Endothelial cell of umbilical vein (primary cell): ENCODE measurements at regions not wholly inside any gene's neighbourhood (a gene's known extent, or its start where the extent isn't known, plus 50 kb on each side); places are given as distances from the start of the nearest gene placed in this dataset.

ENCODE experiments used
- BruUV-seq: library from RNA; stranded (reverse); fragments of 400-500 nt; replicated peaks from 2 replicates; lab custom pipeline; 2021; lab: Mats Ljungman, UMichigan
- CTCF ChIA-PET: fragments of 300-600, 350-600 bp; sonication (Branson Sonifier 250); formaldehyde crosslinking; loops from one replicate; lab custom pipeline; 2021; ENCODE audit warnings: antibody characterized with exemption, inconsistent platforms; lab: Charles Lee
- POLR2A ChIA-PET: fragments of 300-600, 350-600 bp; sonication (Branson Sonifier 250); formaldehyde crosslinking; loops from one replicate; lab custom pipeline; 2021; ENCODE audit warnings: antibody characterized with exemption, inconsistent platforms; lab: Charles Lee
- DNase-seq: peaks from one replicate; pipeline ENCODE4 v3.0.0-alpha.2; 2011; ENCODE audit warnings: low read depth, low spot score
- FAIRE-seq: peaks from 2 replicates; lab custom pipeline; 2011; peaks lifted over from hg19 to GRCh38; lab: Jason Lieb, UNC
- H2AFZ ChIP-seq: 2 replicates; pipeline ENCODE4 v1.6.0; 2012; ENCODE audit warnings: low read depth, low read length, control low read depth, inconsistent platforms
- H3K27ac ChIP-seq: 2 replicates; pipeline ENCODE4 v1.5.1; 2011; ENCODE audit warnings: low read depth, mild to moderate bottlenecking, control low read depth, low read length, moderate library complexity; ENCODE audit not compliant: insufficient read depth
- H3K27me3 ChIP-seq, 2 experiments: 2 replicates each; pipeline versions ENCODE4 v1.6.0 to v1.6.1; 2011; ENCODE audit warnings: low read length in 2 of 2, mixed read lengths in 1 of 2; ENCODE audit not compliant: control insufficient read depth in 2 of 2, insufficient read depth in 2 of 2
- H3K36me3 ChIP-seq, 2 experiments: 2 replicates in 1 of 2; 3 replicates in 1 of 2; pipeline ENCODE4 v1.5.1; 2011; ENCODE audit warnings: low read length in 2 of 2, mild to moderate bottlenecking in 1 of 2, moderate library complexity in 1 of 2; ENCODE audit not compliant: control insufficient read depth in 2 of 2, insufficient read depth in 2 of 2; ENCODE audit errors: extremely low read depth in 1 of 2
- H3K4me1 ChIP-seq: 3 replicates; pipeline ENCODE4 v1.5.1; 2011; ENCODE audit warnings: mild to moderate bottlenecking, low read length; ENCODE audit not compliant: control insufficient read depth, insufficient read depth; ENCODE audit errors: extremely low read depth
- H3K4me2 ChIP-seq: 2 replicates; pipeline ENCODE4 v1.6.1; 2011; ENCODE audit warnings: low read length, control low read depth, mixed read lengths; ENCODE audit not compliant: insufficient read depth
- H3K4me3 ChIP-seq, 3 experiments: fragments of 200-600 bp in 1 of 3; sonication (generic), shearing (Covaris generic) in 1 of 3; replicated peaks in 1 of 3; 2 replicates each; pipeline ENCODE4 v1.5.1; 2011 to 2016; ENCODE audit warnings: control low read depth in 3 of 3, low read length in 3 of 3, mild to moderate bottlenecking in 2 of 3, inconsistent platforms in 1 of 3, low read depth in 1 of 3, moderate library complexity in 1 of 3; ENCODE audit not compliant: insufficient read depth in 1 of 3
- H3K79me2 ChIP-seq: 2 replicates; pipeline ENCODE4 v1.6.0; 2012; ENCODE audit warnings: low read length, inconsistent platforms; ENCODE audit not compliant: control insufficient read depth, insufficient read depth
- H3K9ac ChIP-seq: replicated peaks from 2 replicates; pipeline ENCODE3; 2011; ENCODE audit warnings: low read length, control low read depth; ENCODE audit not compliant: insufficient read depth; ENCODE audit errors: extremely low read depth
- H3K9me1 ChIP-seq: replicated peaks from 3 replicates; pipeline ENCODE4 v1.6.0; 2011; ENCODE audit warnings: mild to moderate bottlenecking, low read length; ENCODE audit not compliant: control insufficient read depth, insufficient read depth; ENCODE audit errors: extremely low read depth
- H3K9me3 ChIP-seq: replicated peaks from 2 replicates; pipeline ENCODE4 v1.5.1; 2012; ENCODE audit warnings: low read length, inconsistent platforms; ENCODE audit not compliant: control insufficient read depth, insufficient read depth
- H4K20me1 ChIP-seq: replicated peaks from 2 replicates; pipeline ENCODE3; 2011; ENCODE audit warnings: mild to moderate bottlenecking, low read length; ENCODE audit not compliant: control insufficient read depth, insufficient read depth; ENCODE audit errors: extremely low read depth
- EZH2 ChIP-seq: IDR thresholded peaks from 2 replicates; pipeline ENCODE4 v1.6.1; 2012; ENCODE audit warnings: borderline replicate concordance, low read depth, mild to moderate bottlenecking, moderate library complexity, low read length, inconsistent platforms; ENCODE audit not compliant: severe bottlenecking
- FOS ChIP-seq: IDR thresholded peaks from 2 replicates; pipeline ENCODE4 v1.6.1; 2011; ENCODE audit warnings: mild to moderate bottlenecking, low read length, moderate library complexity, borderline replicate concordance; ENCODE audit not compliant: insufficient read depth
- GATA2 ChIP-seq: IDR thresholded peaks from 2 replicates; pipeline ENCODE4 v1.7.0; 2011; ENCODE audit warnings: low read depth, mild to moderate bottlenecking, moderate library complexity, mixed read lengths, low read length; ENCODE audit not compliant: insufficient read length, insufficient read depth
- JUN ChIP-seq: IDR thresholded peaks from 2 replicates; pipeline ENCODE4 v1.6.1; 2011; ENCODE audit warnings: borderline replicate concordance, low read depth; ENCODE audit not compliant: insufficient read length, insufficient read depth
- MYC ChIP-seq: IDR thresholded peaks from one replicate; pipeline ENCODE4 v1.6.1; 2011; ENCODE audit warnings: mild to moderate bottlenecking, low read depth, low read length
- POLR2A ChIP-seq: IDR thresholded peaks from 2 replicates; pipeline ENCODE4 v1.6.1; 2012; ENCODE audit warnings: low read depth, mild to moderate bottlenecking, control low read depth, low read length
- POLR2AphosphoS5 ChIP-seq: IDR thresholded peaks from 2 replicates; pipeline ENCODE4 v1.6.1; 2012; ENCODE audit warnings: low read depth, mild to moderate bottlenecking, control low read depth, low read length, moderate library complexity; ENCODE audit not compliant: insufficient read depth
- dilution Hi-C: fragments of 300-500 bp; cut with MboI; formaldehyde crosslinking; loops from one replicate; pipeline ENCODE4 v1.15.0; 2019; ENCODE audit warnings: low sequenced_read_pairs; ENCODE audit not compliant: extremely low pct_ligation_motif_present
- intact Hi-C: fragments of 100-400 bp; cut with micrococcal nuclease; formaldehyde crosslinking; loops from one replicate; pipeline ENCODE4 v1.10.0; 2022
- TF ChIP-seq, protein P1 (sequence below), 2 donors: IDR thresholded peaks; 1 replicate in 1 of 2; 2 replicates in 1 of 2; pipeline ENCODE4 v1.5.1; 2011; ENCODE audit warnings: low read length in 2 of 2, mild to moderate bottlenecking in 2 of 2, moderate library complexity in 2 of 2, control low read depth in 1 of 2, inconsistent platforms in 1 of 2, low read depth in 1 of 2; ENCODE audit not compliant: insufficient read depth in 1 of 2; ENCODE audit errors: extremely low read depth in 1 of 2
- TF ChIP-seq, protein P2 (sequence below): IDR thresholded peaks from 2 replicates; pipeline ENCODE4 v1.6.1; 2011; ENCODE audit not compliant: insufficient read depth, insufficient read length

DNA sequence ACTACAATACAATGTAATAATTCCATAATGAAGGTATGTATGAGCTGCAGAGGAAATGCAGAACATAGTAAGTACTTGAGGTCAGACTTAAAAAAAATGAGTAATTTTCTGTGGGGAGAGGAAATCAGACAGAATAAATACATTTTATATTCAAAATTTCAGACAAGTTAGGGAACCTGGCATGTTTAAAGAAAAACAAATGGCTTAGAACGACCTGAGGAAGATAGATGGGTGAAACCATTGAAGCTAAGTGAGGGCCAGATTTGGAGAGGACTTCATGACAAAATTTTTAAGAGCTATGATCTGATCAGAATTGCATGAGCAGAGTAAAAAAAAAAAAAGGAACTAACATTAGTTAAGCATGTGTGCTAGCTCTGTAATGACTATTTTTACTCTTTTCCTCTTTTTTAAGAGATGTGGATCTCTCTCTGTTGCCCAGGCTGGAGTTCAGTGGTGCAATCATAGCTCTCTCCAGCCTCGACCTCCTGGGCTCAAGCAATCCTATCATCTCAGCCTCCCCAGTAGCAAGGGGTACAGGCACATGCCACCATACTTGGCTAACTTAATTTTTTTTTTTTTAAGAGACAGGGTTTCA is 157.6 kb upstream of the PDE3A start:
- H3K9me3 ChIP-seq = no peaks in the 10 kb centered on the region
- peaks cover 12% of the 10 kb centered on the region for H3K4me1 ChIP-seq
- no peaks in the 10 kb centered on the region for H3K27me3 ChIP-seq
- no TSS peak for BruUV-seq
- intact Hi-C loops (no loop called here), dilution Hi-C loops (no loop called here)
- no peak overlapping the region for H3K9ac ChIP-seq
- no peaks in the 10 kb centered on the region for H3K36me3 ChIP-seq
- DNase-seq (no peak), FAIRE-seq (no peak)
- H3K27ac ChIP-seq = no peak overlapping the region
- no peaks in the 10 kb centered on the region for H4K20me1 ChIP-seq
- H2AFZ ChIP-seq = no peak overlapping the region
- ChIA-PET CTCF (interaction anchor here (1.6 to 2.5 kb wide), 2 partner anchors 26 to 471 kb away, joined by 6 to 11 read pairs; no protein-coding TSS in a partner anchor), POLR2A (interaction anchor here (0.7 kb wide), 1 partner anchor 312 kb away, joined by 3 read pairs; no protein-coding TSS in a partner anchor)
- no peak overlapping the region for H3K4me2 ChIP-seq
- no peak overlapping the region for H3K4me3 ChIP-seq
- H3K79me2 ChIP-seq = no peaks in the 10 kb centered on the region
- no peak for TF ChIP-seq POLR2AphosphoS5
- no peak for TF ChIP-seq EZH2
- no peak for TF ChIP-seq POLR2A
- TF ChIP-seq, protein P1, sequence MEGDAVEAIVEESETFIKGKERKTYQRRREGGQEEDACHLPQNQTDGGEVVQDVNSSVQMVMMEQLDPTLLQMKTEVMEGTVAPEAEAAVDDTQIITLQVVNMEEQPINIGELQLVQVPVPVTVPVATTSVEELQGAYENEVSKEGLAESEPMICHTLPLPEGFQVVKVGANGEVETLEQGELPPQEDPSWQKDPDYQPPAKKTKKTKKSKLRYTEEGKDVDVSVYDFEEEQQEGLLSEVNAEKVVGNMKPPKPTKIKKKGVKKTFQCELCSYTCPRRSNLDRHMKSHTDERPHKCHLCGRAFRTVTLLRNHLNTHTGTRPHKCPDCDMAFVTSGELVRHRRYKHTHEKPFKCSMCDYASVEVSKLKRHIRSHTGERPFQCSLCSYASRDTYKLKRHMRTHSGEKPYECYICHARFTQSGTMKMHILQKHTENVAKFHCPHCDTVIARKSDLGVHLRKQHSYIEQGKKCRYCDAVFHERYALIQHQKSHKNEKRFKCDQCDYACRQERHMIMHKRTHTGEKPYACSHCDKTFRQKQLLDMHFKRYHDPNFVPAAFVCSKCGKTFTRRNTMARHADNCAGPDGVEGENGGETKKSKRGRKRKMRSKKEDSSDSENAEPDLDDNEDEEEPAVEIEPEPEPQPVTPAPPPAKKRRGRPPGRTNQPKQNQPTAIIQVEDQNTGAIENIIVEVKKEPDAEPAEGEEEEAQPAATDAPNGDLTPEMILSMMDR (IDR thresholded peaks at IDR 0.05; ENCODE audit: extremely low read depth in 1 of 2, insufficient read depth in 1 of 2, low read depth in 1 of 2, low read length in 2 of 2) = no peak
- no peak for TF ChIP-seq JUN
- TF ChIP-seq, protein P2, sequence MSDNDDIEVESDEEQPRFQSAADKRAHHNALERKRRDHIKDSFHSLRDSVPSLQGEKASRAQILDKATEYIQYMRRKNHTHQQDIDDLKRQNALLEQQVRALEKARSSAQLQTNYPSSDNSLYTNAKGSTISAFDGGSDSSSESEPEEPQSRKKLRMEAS = no peak
- no peak for TF ChIP-seq MYC
- no peak for TF ChIP-seq GATA2
- TF ChIP-seq FOS = no peak
- H3K9me1 ChIP-seq = no peaks in the 10 kb centered on the region
